ENCODE measurements at regions not wholly inside any gene's neighbourhood (a gene's known extent, or its start where the extent isn't known, plus 50 kb on each side); places are given as distances from the start of the nearest gene placed in this dataset.

- no peak for TF ChIP-seq GATA3 (IDR thresholded peaks at IDR 0.05; ENCODE audit: low read depth, low read length)
- no peak for TF ChIP-seq GATA2 (IDR thresholded peaks at IDR 0.05; ENCODE audit: low read depth, low read length)
These were observed 193.1 kb downstream of the KCTD12 start for GRCh38 chr13:76693086-76693485.

- TF ChIP-seq GATA2 (IDR thresholded peaks at IDR 0.05; ENCODE audit: low read depth, low read length) (no peak), GATA3 (IDR thresholded peaks at IDR 0.05; ENCODE audit: low read depth, low read length) (no peak)
These were observed 193.9 kb downstream of the KCTD12 start for GRCh38 chr13:76692346-76692745.

GRCh38 chr13:76690611-76691010, 195.6 kb downstream of the KCTD12 start:
- TF ChIP-seq GATA3 (IDR thresholded peaks at IDR 0.05; ENCODE audit: low read depth, low read length), result no peak
- no peak for TF ChIP-seq GATA2 (IDR thresholded peaks at IDR 0.05; ENCODE audit: low read depth, low read length)

- TF ChIP-seq GATA3 (IDR thresholded peaks at IDR 0.05; ENCODE audit: low read depth, low read length) (no peak), GATA2 (IDR thresholded peaks at IDR 0.05; ENCODE audit: low read depth, low read length) (no peak)
These were observed 198.7 kb downstream of the KCTD12 start for GRCh38 chr13:76687467-76687866.

GRCh38 chr13:76685938-76686337, 200.3 kb downstream of the KCTD12 start:
- TF ChIP-seq GATA2 (IDR thresholded peaks at IDR 0.05; ENCODE audit: low read depth, low read length) (no peak), GATA3 (IDR thresholded peaks at IDR 0.05; ENCODE audit: low read depth, low read length) (no peak)

- no peak for TF ChIP-seq GATA2 (IDR thresholded peaks at IDR 0.05; ENCODE audit: low read depth, low read length)
- TF ChIP-seq GATA3 (IDR thresholded peaks at IDR 0.05; ENCODE audit: low read depth, low read length), result no peak
These were observed 201.9 kb downstream of the KCTD12 start for GRCh38 chr13:76684336-76684735.

GRCh38 chr13:76683854-76684253, 202.4 kb downstream of the KCTD12 start:
- no peak for TF ChIP-seq GATA2 (IDR thresholded peaks at IDR 0.05; ENCODE audit: low read depth, low read length)
- no peak for TF ChIP-seq GATA3 (IDR thresholded peaks at IDR 0.05; ENCODE audit: low read depth, low read length)

- TF ChIP-seq GATA2 (IDR thresholded peaks at IDR 0.05; ENCODE audit: low read depth, low read length), result no peak
- no peak for TF ChIP-seq GATA3 (IDR thresholded peaks at IDR 0.05; ENCODE audit: low read depth, low read length)
These were observed 203.0 kb downstream of the KCTD12 start for GRCh38 chr13:76683168-76683567.

- TF ChIP-seq GATA2 (IDR thresholded peaks at IDR 0.05; ENCODE audit: low read depth, low read length), result no peak
- TF ChIP-seq GATA3 (IDR thresholded peaks at IDR 0.05; ENCODE audit: low read depth, low read length), result no peak
These were observed 206.1 kb downstream of the KCTD12 start for GRCh38 chr13:76680112-76680511.

- TF ChIP-seq GATA3 (IDR thresholded peaks at IDR 0.05; ENCODE audit: low read depth, low read length) (no peak), GATA2 (IDR thresholded peaks at IDR 0.05; ENCODE audit: low read depth, low read length) (no peak)
These were observed 209.2 kb downstream of the KCTD12 start for GRCh38 chr13:76677043-76677442.

- TF ChIP-seq GATA3 (IDR thresholded peaks at IDR 0.05; ENCODE audit: low read depth, low read length) (no peak), GATA2 (IDR thresholded peaks at IDR 0.05; ENCODE audit: low read depth, low read length) (no peak)
These were observed 213.8 kb downstream of the KCTD12 start for GRCh38 chr13:76672420-76672819.

GRCh38 chr13:76668716-76669115, 217.5 kb downstream of the KCTD12 start:
- TF ChIP-seq GATA3 (IDR thresholded peaks at IDR 0.05; ENCODE audit: low read depth, low read length) (no peak), GATA2 (IDR thresholded peaks at IDR 0.05; ENCODE audit: low read depth, low read length) (no peak)

GRCh38 chr13:76668141-76668540, 218.1 kb downstream of the KCTD12 start:
- no peak for TF ChIP-seq GATA3 (IDR thresholded peaks at IDR 0.05; ENCODE audit: low read depth, low read length)
- TF ChIP-seq GATA2 (IDR thresholded peaks at IDR 0.05; ENCODE audit: low read depth, low read length), result no peak

GRCh38 chr13:76667551-76667950, 218.7 kb downstream of the KCTD12 start:
- TF ChIP-seq GATA3 (IDR thresholded peaks at IDR 0.05; ENCODE audit: low read depth, low read length), result no peak
- no peak for TF ChIP-seq GATA2 (IDR thresholded peaks at IDR 0.05; ENCODE audit: low read depth, low read length)

- TF ChIP-seq GATA2 (IDR thresholded peaks at IDR 0.05; ENCODE audit: low read depth, low read length) (no peak), GATA3 (IDR thresholded peaks at IDR 0.05; ENCODE audit: low read depth, low read length) (no peak)
These were observed 222.4 kb downstream of the KCTD12 start for GRCh38 chr13:76663592-76664335.
